Upper lobe of left lung (tissue), 6 donors: ENCODE measurements at regions not wholly inside any gene's neighbourhood (a gene's known extent, or its start where the extent isn't known, plus 50 kb on each side); places are given as distances from the start of the nearest gene placed in this dataset.

Experiments used
- ATAC-seq, 2 donors: fragments of 200-7000 bp; cut with Tn5 transposase; one replicate each; pipeline ENCODE4 v1.9.1; 2022; ENCODE audit warnings: mild to moderate bottlenecking in 2 of 2, moderate library complexity in 2 of 2; ENCODE audit not compliant: low FRiP score in 2 of 2
- DNase-seq, 2 donors: peaks; one replicate each; pipeline ENCODE4 v3.0.0-alpha.2; 2019 to 2020
- H3K27ac ChIP-seq, 4 donors: fragments of 200-600 bp; sonication (generic); one replicate each; pipeline ENCODE4 v1.5.1; 2016 to 2019
- H3K27me3 ChIP-seq, 4 donors: fragments of 200-600 bp; sonication (generic); one replicate each; pipeline ENCODE4 v1.5.1; 2017 to 2019
- H3K36me3 ChIP-seq, 4 donors: fragments of 200-600 bp; sonication (generic); one replicate each; pipeline ENCODE4 v1.5.1; 2016 to 2019
- H3K4me1 ChIP-seq, 4 donors: fragments of 200-600 bp; sonication (generic); one replicate each; pipeline ENCODE4 v1.5.1; 2018 to 2019
- H3K4me3 ChIP-seq, 4 donors: fragments of 200-600 bp; sonication (generic); one replicate each; pipeline ENCODE4 v1.5.1; 2017 to 2019; ENCODE audit warnings: mild to moderate bottlenecking in 2 of 4, moderate library complexity in 1 of 4
- H3K9me3 ChIP-seq, 4 donors: fragments of 200-600 bp; sonication (generic); one replicate each; pipeline ENCODE4 v1.5.1; 2018 to 2019
- EP300 ChIP-seq, 4 donors: sonication (generic); formaldehyde crosslinking; IDR thresholded peaks; one replicate each; pipeline ENCODE4 v1.5.1; 2017; ENCODE audit warnings: antibody characterized with exemption in 4 of 4, control low read depth in 2 of 4
- POLR2A ChIP-seq, 4 donors: fragments of 450-650 bp; IDR thresholded peaks; one replicate each; pipeline ENCODE4 v1.5.1; 2016 to 2017; ENCODE audit warnings: antibody characterized with exemption in 4 of 4, mild to moderate bottlenecking in 2 of 4
- POLR2AphosphoS5 ChIP-seq, 2 donors: sonication (generic); formaldehyde crosslinking; IDR thresholded peaks; one replicate each; pipeline ENCODE4 v1.5.1; 2017; ENCODE audit warnings: antibody characterized with exemption in 2 of 2
- WGBS, 2 donors: methylation state at CpG; one replicate each; pipeline ENCODE4 v1.1.5; 2017 to 2018; 5-methylcytosine and 5-hydroxymethylcytosine counted together
- TF ChIP-seq, protein P1 (sequence below), 6 experiments: fragments of 450-650 bp in 4 of 6; fragments of 200-600 bp in 2 of 6; sonication (generic) in 2 of 6; IDR thresholded peaks; one replicate each; pipeline ENCODE4 v1.5.1; 2016 to 2019; ENCODE audit warnings: antibody characterized with exemption in 6 of 6
- donor health status: DM: no; HTN: no; CAD: no; lungs with moderate emphysema.
- donor health status: DM: no; HTN: yes; CAD: no; lungs with severe emphysema.

DNA sequence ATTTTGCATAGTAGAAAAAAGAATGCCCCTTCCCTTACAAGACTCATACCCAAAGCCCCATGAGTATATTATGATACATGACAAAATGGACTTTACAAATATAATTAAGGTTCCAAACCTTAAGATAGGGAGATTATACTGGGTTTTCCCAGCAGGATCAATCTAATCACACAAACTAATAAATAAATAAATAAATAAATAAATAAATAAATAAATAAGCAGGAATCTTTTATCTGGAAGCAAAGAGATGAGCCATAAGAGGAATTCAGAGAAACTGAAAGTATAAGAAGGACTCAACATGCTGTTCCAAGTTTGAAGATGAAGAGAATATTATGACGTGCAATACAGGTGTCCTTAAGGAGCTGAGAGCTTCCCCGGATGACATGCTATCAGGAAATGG is 1174.5 kb downstream of the DTWD2 start:
- Histone ChIP-seq H3K4me1 (no peaks in the 10 kb centered on the region), H3K36me3 (no peaks in the 10 kb centered on the region), H3K27ac (no peak overlapping the region), H3K27me3 (no peaks in the 10 kb centered on the region), H3K9me3 (no peaks in the 10 kb centered on the region), H3K4me3 (no peak overlapping the region)
- ATAC-seq (no peak), DNase-seq (no peak)
- TF ChIP-seq, protein P1, sequence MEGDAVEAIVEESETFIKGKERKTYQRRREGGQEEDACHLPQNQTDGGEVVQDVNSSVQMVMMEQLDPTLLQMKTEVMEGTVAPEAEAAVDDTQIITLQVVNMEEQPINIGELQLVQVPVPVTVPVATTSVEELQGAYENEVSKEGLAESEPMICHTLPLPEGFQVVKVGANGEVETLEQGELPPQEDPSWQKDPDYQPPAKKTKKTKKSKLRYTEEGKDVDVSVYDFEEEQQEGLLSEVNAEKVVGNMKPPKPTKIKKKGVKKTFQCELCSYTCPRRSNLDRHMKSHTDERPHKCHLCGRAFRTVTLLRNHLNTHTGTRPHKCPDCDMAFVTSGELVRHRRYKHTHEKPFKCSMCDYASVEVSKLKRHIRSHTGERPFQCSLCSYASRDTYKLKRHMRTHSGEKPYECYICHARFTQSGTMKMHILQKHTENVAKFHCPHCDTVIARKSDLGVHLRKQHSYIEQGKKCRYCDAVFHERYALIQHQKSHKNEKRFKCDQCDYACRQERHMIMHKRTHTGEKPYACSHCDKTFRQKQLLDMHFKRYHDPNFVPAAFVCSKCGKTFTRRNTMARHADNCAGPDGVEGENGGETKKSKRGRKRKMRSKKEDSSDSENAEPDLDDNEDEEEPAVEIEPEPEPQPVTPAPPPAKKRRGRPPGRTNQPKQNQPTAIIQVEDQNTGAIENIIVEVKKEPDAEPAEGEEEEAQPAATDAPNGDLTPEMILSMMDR (IDR thresholded peaks at IDR 0.05) = no peak
- TF ChIP-seq POLR2A (IDR thresholded peaks at IDR 0.05) (no peak), EP300 (IDR thresholded peaks at IDR 0.05) (no peak), POLR2AphosphoS5 (IDR thresholded peaks at IDR 0.05) (no peak)
- WGBS, 2 donors = 84 to 95% methylated on average over 2 of the region's 2 CpGs

DNA sequence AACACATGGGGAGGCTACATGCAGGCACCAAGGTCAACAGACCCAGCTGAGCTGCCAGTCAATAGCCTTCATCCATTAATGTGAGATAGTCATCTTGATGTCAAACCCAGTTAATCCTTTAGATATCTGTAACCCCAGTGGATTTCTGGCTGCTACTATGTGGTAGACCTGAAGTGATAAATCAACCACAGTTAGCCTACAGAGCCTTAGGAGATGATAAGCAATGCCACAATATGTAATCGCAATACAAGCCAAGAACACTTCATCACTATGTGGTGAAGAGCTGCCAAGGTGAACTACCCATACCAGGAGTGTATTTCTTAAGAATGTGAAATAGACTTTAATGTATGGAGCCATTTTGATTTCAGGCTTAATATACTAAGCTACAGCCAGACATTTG is 1175.5 kb downstream of the DTWD2 start:
- no peak overlapping the region for H3K27ac ChIP-seq
- 76 to 81% methylated on average over 1 of the region's 1 CpG for WGBS, 2 donors
- no peaks in the 10 kb centered on the region for H3K4me1 ChIP-seq
- TF ChIP-seq EP300 (IDR thresholded peaks at IDR 0.05) (no peak), POLR2A (IDR thresholded peaks at IDR 0.05) (no peak), POLR2AphosphoS5 (IDR thresholded peaks at IDR 0.05) (no peak)
- TF ChIP-seq, protein P1 (IDR thresholded peaks at IDR 0.05) = no peak
- ATAC-seq = no peak
- no peak overlapping the region for H3K4me3 ChIP-seq
- H3K36me3 ChIP-seq = no peaks in the 10 kb centered on the region
- no peak for DNase-seq
- H3K9me3 ChIP-seq = no peaks in the 10 kb centered on the region
- no peaks in the 10 kb centered on the region for H3K27me3 ChIP-seq

- WGBS, 2 donors = 66 to 70% methylated on average over 4 of the region's 4 CpGs
- H3K9me3 ChIP-seq = no peaks in the 10 kb centered on the region
- no peaks in the 10 kb centered on the region for H3K36me3 ChIP-seq
- no peaks in the 10 kb centered on the region for H3K4me1 ChIP-seq
- no peak for ATAC-seq
- no peaks in the 10 kb centered on the region for H3K27me3 ChIP-seq
- no peak for DNase-seq
- H3K27ac ChIP-seq = no peak overlapping the region
- no peak overlapping the region for H3K4me3 ChIP-seq
- TF ChIP-seq POLR2AphosphoS5 (IDR thresholded peaks at IDR 0.05) = no peak
Observed at GRCh38 chr5:117809251-117809650, 1179.1 kb downstream of the DTWD2 start.

GRCh38 chr5:117805058-117805457 is 1183.3 kb downstream of the DTWD2 start:
- H3K27ac ChIP-seq = no peak overlapping the region
- 61 to 85% methylated on average over 1 of the region's 1 CpG for WGBS, 2 donors
- no peaks in the 10 kb centered on the region for H3K4me1 ChIP-seq
- DNase-seq (no peak), ATAC-seq (no peak)
- H3K9me3 ChIP-seq = no peaks in the 10 kb centered on the region
- TF ChIP-seq POLR2AphosphoS5 (IDR thresholded peaks at IDR 0.05) (no peak), POLR2A (IDR thresholded peaks at IDR 0.05) (no peak)
- TF ChIP-seq, protein P1 (IDR thresholded peaks at IDR 0.05) = no peak
- no peaks in the 10 kb centered on the region for H3K27me3 ChIP-seq
- H3K36me3 ChIP-seq = no peaks in the 10 kb centered on the region
- H3K4me3 ChIP-seq = no peak overlapping the region

GRCh38 chr5:117803533-117803932 is 1184.8 kb downstream of the DTWD2 start:
- WGBS, 2 donors = 67 to 75% methylated on average over 3 of the region's 3 CpGs
- TF ChIP-seq EP300 (IDR thresholded peaks at IDR 0.05) = no peak
- TF ChIP-seq POLR2AphosphoS5 (IDR thresholded peaks at IDR 0.05) = no peak
- TF ChIP-seq, protein P1 (IDR thresholded peaks at IDR 0.05) = no peak
- TF ChIP-seq POLR2A (IDR thresholded peaks at IDR 0.05) = no peak
- no peak for DNase-seq
- Histone ChIP-seq H3K27me3 (no peaks in the 10 kb centered on the region), H3K4me3 (no peak overlapping the region), H3K4me1 (no peaks in the 10 kb centered on the region), H3K27ac (no peak overlapping the region), H3K9me3 (no peaks in the 10 kb centered on the region), H3K36me3 (no peaks in the 10 kb centered on the region)
- ATAC-seq = no peak
